A673 (cell line): ENCODE measurements at regions not wholly inside any gene's neighbourhood (a gene's known extent, or its start where the extent isn't known, plus 50 kb on each side); places are given as distances from the start of the nearest gene placed in this dataset.

Experiments
- BruUV-seq: library from RNA; stranded (reverse); fragments of 400-500 nt; replicated peaks from 2 replicates; lab custom pipeline; 2021; lab: Mats Ljungman, UMichigan
- CTCF ChIA-PET: fragments of 300-600 bp; sonication (Branson Sonifier 250); formaldehyde crosslinking; loops from one replicate; lab custom pipeline; 2022; ENCODE audit warnings: antibody characterized with exemption; lab: Charles Lee
- POLR2A ChIA-PET: fragments of 300-600 bp; sonication (Branson Sonifier 250); formaldehyde crosslinking; loops from one replicate; lab custom pipeline; 2022; ENCODE audit warnings: antibody characterized with exemption; ENCODE audit not compliant: low non-redundant PET; lab: Charles Lee
- DNase-seq: peaks from one replicate; pipeline ENCODE4 v3.0.0-alpha.2; 2015; ENCODE audit warnings: low spot score
- H3K27ac ChIP-seq: fragments of 200-600 bp; sonication (generic); 2 replicates; pipeline ENCODE4 v1.5.1; 2016; ENCODE audit warnings: mixed run types, low read depth, mild to moderate bottlenecking, mixed read lengths, antibody characterized with exemption, low read length; ENCODE audit not compliant: poor library complexity, severe bottlenecking
- H3K27me3 ChIP-seq: fragments of 200-600 bp; sonication (generic); replicated peaks from 2 replicates; pipeline ENCODE4 v1.6.1; 2017; ENCODE audit warnings: mixed run types, low read depth, mild to moderate bottlenecking, mixed read lengths, antibody characterized with exemption, low read length; ENCODE audit not compliant: insufficient read depth, poor library complexity
- H3K36me3 ChIP-seq: fragments of 200-600 bp; sonication (generic); 2 replicates; pipeline ENCODE4 v1.6.1; 2016; ENCODE audit warnings: mixed run types, mild to moderate bottlenecking, mixed read lengths, antibody characterized with exemption, low read length; ENCODE audit not compliant: insufficient read depth, poor library complexity, severe bottlenecking
- H3K4me1 ChIP-seq: fragments of 200-600 bp; sonication (generic); 2 replicates; pipeline ENCODE4 v1.6.1; 2017; ENCODE audit warnings: mixed run types, mild to moderate bottlenecking, mixed read lengths, antibody characterized with exemption, low read length; ENCODE audit not compliant: insufficient read depth, poor library complexity, severe bottlenecking
- H3K4me3 ChIP-seq: fragments of 200-600 bp; sonication (generic); 2 replicates; pipeline ENCODE4 v1.5.1; 2016; ENCODE audit warnings: low read depth, mixed run types, mild to moderate bottlenecking, mixed read lengths, low read length; ENCODE audit not compliant: poor library complexity, severe bottlenecking
- H3K9me3 ChIP-seq: fragments of 200-600 bp; sonication (generic); 2 replicates; pipeline ENCODE4 v1.6.1; 2016; ENCODE audit warnings: mixed run types, low read depth, mild to moderate bottlenecking, mixed read lengths, antibody characterized with exemption, low read length; ENCODE audit not compliant: poor library complexity, severe bottlenecking
- CTCF ChIP-seq: fragments of 300-800, 200-600 bp; sonication (generic); conservative IDR thresholded peaks from 2 replicates; pipeline ENCODE4 v1.5.1; 2017; ENCODE audit warnings: low read depth, mild to moderate bottlenecking, antibody characterized with exemption, low read length, moderate library complexity, mixed read lengths
- EZH2 ChIP-seq: fragments of 200-600 bp; sonication (generic); IDR thresholded peaks from 2 replicates; pipeline ENCODE4 v1.6.1; 2017; ENCODE audit warnings: borderline replicate concordance, low read depth, mild to moderate bottlenecking, mixed read lengths, antibody characterized with exemption, low read length; ENCODE audit not compliant: poor library complexity, severe bottlenecking
- intact Hi-C: fragments of 100-400 bp; cut with micrococcal nuclease; formaldehyde crosslinking; loops from one replicate; pipeline ENCODE4 v1.10.0; 2022; ENCODE audit not compliant: unreplicated experiment

- Histone ChIP-seq H3K4me1 (no peaks in the 10 kb centered on the region), H3K27me3 (peaks cover 20% of the 10 kb centered on the region), H3K36me3 (no peaks in the 10 kb centered on the region), H3K27ac (no peak overlapping the region), H3K4me3 (no peak overlapping the region), H3K9me3 (no peaks in the 10 kb centered on the region)
- TF ChIP-seq CTCF (no peak), EZH2 (no peak)
- no peak for DNase-seq
- ChIA-PET CTCF (no interaction called here), POLR2A (no interaction called here)
- BruUV-seq = no TSS peak
- intact Hi-C loops = no loop called here
Measured at GRCh38 chr16:49094471-49094870, 187.2 kb downstream of the CBLN1 start.

- POLR2A ChIA-PET = no interaction called here
- Histone ChIP-seq H3K9me3 (no peaks in the 10 kb centered on the region), H3K27ac (no peak overlapping the region), H3K27me3 (peaks cover 20% of the 10 kb centered on the region), H3K4me3 (no peak overlapping the region), H3K36me3 (no peaks in the 10 kb centered on the region), H3K4me1 (no peaks in the 10 kb centered on the region)
- no TSS peak for BruUV-seq
- DNase-seq = no peak
- TF ChIP-seq EZH2 = no peak
- no peak for TF ChIP-seq CTCF
- CTCF ChIA-PET = no interaction called here
- intact Hi-C loops = no loop called here
Measured at GRCh38 chr16:49093939-49094338, 187.7 kb downstream of the CBLN1 start.

- POLR2A ChIA-PET = no interaction called here
- intact Hi-C loops = no loop called here
- Histone ChIP-seq H3K36me3 (no peaks in the 10 kb centered on the region), H3K27ac (no peak overlapping the region), H3K4me1 (no peaks in the 10 kb centered on the region), H3K9me3 (no peaks in the 10 kb centered on the region), H3K4me3 (no peak overlapping the region), H3K27me3 (peaks cover 17% of the 10 kb centered on the region)
- CTCF ChIA-PET = no interaction called here
- BruUV-seq = no TSS peak
- TF ChIP-seq CTCF (no peak), EZH2 (no peak)
- DNase-seq = no peak
Measured at GRCh38 chr16:49092704-49093103, 188.9 kb downstream of the CBLN1 start.
